HepG2 (cell line): ENCODE measurements at regions not wholly inside any gene's neighbourhood (a gene's known extent, or its start where the extent isn't known, plus 50 kb on each side); places are given as distances from the start of the nearest gene placed in this dataset.

Experiments used
- ATAC-seq: fragments of 200-7000 bp; cut with Tn5 transposase; 3 replicates; pipeline ENCODE4 v1.9.1; 2020; ENCODE audit warnings: mild to moderate bottlenecking, moderate library complexity
- BruUV-seq: library from RNA; stranded (reverse); fragments of 400-500 nt; replicated peaks from 2 replicates; lab custom pipeline; 2021; lab: Mats Ljungman, UMichigan
- CTCF ChIA-PET: fragments of 300-600 bp; formaldehyde crosslinking; extraction: SDS; loops from one replicate; lab custom pipeline; 2021; ENCODE audit warnings: low total read pairs, inconsistent platforms, low intra/inter-chr PET ratio; lab: Yijun Ruan, JAX
- POLR2A ChIA-PET: fragments of 350-600 bp; sonication (Branson Sonifier 250); formaldehyde crosslinking; loops from one replicate; lab custom pipeline; 2020; ENCODE audit warnings: antibody characterized with exemption, inconsistent platforms; lab: Yijun Ruan, JAX
- DNase-seq: peaks from one replicate; pipeline ENCODE4 v3.0.0-alpha.2; 2015; ENCODE audit warnings: low spot score
- FAIRE-seq: peaks from 3 replicates; lab custom pipeline; 2011; peaks lifted over from hg19 to GRCh38; lab: Jason Lieb, UNC
- H2AFZ ChIP-seq: one replicate; pipeline ENCODE4 v1.6.1; 2011; ENCODE audit warnings: low read length, inconsistent platforms
- H3K27ac ChIP-seq: fragments of 300-600 bp; 3 replicates; pipeline ENCODE4 v1.8.0; 2011; ENCODE audit warnings: mixed run types, mild to moderate bottlenecking, mixed read lengths, low read length, inconsistent platforms; ENCODE audit not compliant: insufficient read depth; ENCODE audit errors: extremely low read length
- H3K27me3 ChIP-seq, 2 experiments: fragments of 200-600 bp in 1 of 2; 2 replicates in 1 of 2; 3 replicates in 1 of 2; pipeline versions ENCODE4 v1.6.0 to v1.8.0; 2011; ENCODE audit warnings: low read length in 2 of 2, mild to moderate bottlenecking in 2 of 2, moderate library complexity in 2 of 2, inconsistent platforms in 1 of 2; ENCODE audit not compliant: insufficient read depth in 2 of 2, control insufficient read depth in 1 of 2
- H3K36me3 ChIP-seq, 2 experiments: fragments of 200-600 bp in 1 of 2; replicated peaks in 1 of 2; 2 replicates in 1 of 2; 3 replicates in 1 of 2; pipeline versions ENCODE4 v1.5.1 to v1.8.0; 2011; ENCODE audit warnings: low read length in 2 of 2, inconsistent platforms in 1 of 2; ENCODE audit not compliant: insufficient read depth in 2 of 2, control insufficient read depth in 1 of 2
- H3K4me1 ChIP-seq: 2 replicates; pipeline ENCODE4 v1.5.1; 2012; ENCODE audit warnings: low read length, inconsistent platforms; ENCODE audit not compliant: insufficient read depth
- H3K4me2 ChIP-seq: 2 replicates; pipeline ENCODE4 v1.6.0; 2011; ENCODE audit warnings: low read depth, low read length, inconsistent platforms
- H3K4me3 ChIP-seq, 3 experiments: fragments of 200-600 bp in 1 of 3; sonication (generic), shearing (Covaris generic) in 1 of 3; replicated peaks in 1 of 3; 2 replicates each; pipeline ENCODE4 v1.5.1; 2011 to 2016; ENCODE audit warnings: low read length in 3 of 3, inconsistent platforms in 2 of 3, low read depth in 2 of 3, mild to moderate bottlenecking in 2 of 3, control low read depth in 1 of 3, mixed read lengths in 1 of 3; ENCODE audit not compliant: insufficient read depth in 1 of 3
- H3K79me2 ChIP-seq: one replicate; pipeline ENCODE4 v1.6.1; 2011; ENCODE audit warnings: low read length, inconsistent platforms; ENCODE audit not compliant: insufficient read depth
- H3K9ac ChIP-seq: 2 replicates; pipeline ENCODE4 v1.6.0; 2011; ENCODE audit warnings: mild to moderate bottlenecking, low read depth, low read length, inconsistent platforms; ENCODE audit not compliant: insufficient read depth
- H3K9me3 ChIP-seq: 2 replicates; pipeline ENCODE4 v1.5.1; 2012; ENCODE audit warnings: mild to moderate bottlenecking, low read length
- H4K20me1 ChIP-seq: 2 replicates; pipeline ENCODE4 v1.6.0; 2011; ENCODE audit warnings: inconsistent platforms, mild to moderate bottlenecking, low read length, moderate library complexity; ENCODE audit not compliant: insufficient read depth
- CEBPB ChIP-seq: IDR thresholded peaks from 2 replicates; pipeline ENCODE4 v1.6.1; 2011; ENCODE audit warnings: low read depth, low read length, improper control_type of control experiment, borderline replicate concordance
- NFKBIZ ChIP-seq: IDR thresholded peaks from 2 replicates; pipeline ENCODE4 v1.6.1; 2018; ENCODE audit warnings: missing genetic modification reagents, missing compliant biosample characterization
- ZNF510 ChIP-seq: sonication (generic); formaldehyde crosslinking; IDR thresholded peaks from 2 replicates; pipeline ENCODE4 v1.4.0; 2020; ENCODE audit warnings: low read depth, mild to moderate bottlenecking, missing genetic modification reagents
- WGBS: methylation state at CpG from one replicate; pipeline ENCODE4 v1.1.6; 2017; ENCODE audit warnings: low lambda C conversion rate; 5-methylcytosine and 5-hydroxymethylcytosine counted together
- in situ Hi-C: cut with HindIII; loops from 2 replicates; pipeline ENCODE4 v1.10.0; 2017; ENCODE audit warnings: low pct_unique_long_range_greater_than_20kb; ENCODE audit not compliant: extremely low pct_ligation_motif_present
- intact Hi-C: fragments of 100-400 bp; cut with micrococcal nuclease; formaldehyde crosslinking; loops from one replicate; pipeline ENCODE4 v1.10.0; 2022; ENCODE audit not compliant: unreplicated experiment
- TF ChIP-seq, protein P1 (sequence below): sonication (generic); formaldehyde crosslinking; IDR thresholded peaks from 2 replicates; pipeline ENCODE4 v1.5.0; 2020; ENCODE audit warnings: mild to moderate bottlenecking, missing genetic modification reagents

DNA sequence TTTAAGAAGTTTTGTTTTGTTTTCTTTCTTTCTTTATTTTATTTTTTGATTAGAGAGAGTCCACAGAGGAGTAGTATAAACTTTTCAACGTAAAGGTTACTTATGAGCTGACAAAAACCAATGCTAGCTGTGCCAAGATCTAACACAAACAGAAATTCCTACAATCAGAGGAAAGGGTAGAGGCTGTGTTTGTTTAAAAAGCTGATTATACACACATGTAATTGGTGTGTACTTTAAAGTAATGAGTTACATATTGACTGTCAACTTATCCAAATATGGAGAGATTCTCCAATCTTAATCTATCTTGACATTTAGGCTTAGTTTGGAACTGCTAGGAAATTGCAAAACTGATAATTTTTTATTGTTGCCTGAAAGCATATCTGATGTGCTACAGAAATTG is 63.7 kb upstream of the FAM110C start (continued):
- no peak for TF ChIP-seq NFKBIZ (CRISPR knock-in tag)
- TF ChIP-seq ZNF510 (CRISPR knock-in tag) = no peak

DNA sequence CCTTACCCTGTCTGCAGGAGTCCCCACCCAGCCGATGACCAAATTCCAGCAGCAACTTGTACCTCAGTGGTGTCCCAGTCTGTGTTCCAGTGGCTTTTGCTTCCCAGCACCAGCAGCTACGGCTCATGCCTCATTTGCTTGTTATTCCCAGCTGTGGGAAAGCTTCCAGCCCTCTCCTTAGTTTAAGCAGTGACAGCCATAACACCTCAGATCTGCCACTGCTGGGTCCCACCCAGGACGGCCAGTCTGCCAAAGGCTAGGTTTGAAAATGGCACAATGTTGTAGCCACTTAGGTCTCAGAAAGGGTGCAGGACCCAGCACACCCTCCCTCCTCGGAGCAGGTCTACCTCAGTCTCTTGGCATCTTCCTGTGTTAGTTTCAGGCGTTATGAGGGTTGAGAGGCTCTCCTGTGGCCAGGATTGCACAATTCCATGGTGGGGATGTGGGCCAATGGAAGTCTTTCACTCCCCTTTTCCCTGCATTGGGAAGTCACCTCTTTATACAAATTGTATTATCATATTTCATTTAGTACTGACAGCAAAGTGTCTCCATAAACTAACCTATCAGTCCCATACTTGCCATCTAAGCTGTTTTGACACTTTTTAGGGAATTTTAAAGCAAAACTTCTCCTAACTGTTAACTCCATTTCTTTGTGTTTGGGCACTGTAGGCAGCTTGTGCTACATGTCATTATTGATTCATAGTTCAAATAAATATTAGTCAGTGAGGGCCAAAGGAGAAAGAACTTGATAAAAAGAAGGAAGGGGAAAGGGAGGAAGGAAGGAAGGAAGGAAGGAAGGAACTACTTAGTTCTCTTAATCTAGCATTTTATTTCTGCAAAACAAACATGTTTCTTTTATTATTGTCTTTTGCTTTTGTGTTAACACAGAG is 62.9 kb upstream of the FAM110C start:
- 2% methylated on average over 4 of the region's 5 CpGs for WGBS
- CTCF ChIA-PET = no interaction called here
- POLR2A ChIA-PET = no interaction called here

More for the DNA sequence above, 62.9 kb upstream of the FAM110C start:
- Histone ChIP-seq H3K27ac (no peak overlapping the region), H3K4me2 (no peak overlapping the region), H3K27me3 (peaks cover 0 to 2% of the 10 kb centered on the region in 2 experiments; a peak in 1 of 5 replicates), H2AFZ (no peak overlapping the region), H3K36me3 (no peaks in the 10 kb centered on the region), H3K79me2 (no peaks in the 10 kb centered on the region), H3K9me3 (peaks cover 16% of the 10 kb centered on the region), H3K4me1 (no peaks in the 10 kb centered on the region), H4K20me1 (no peaks in the 10 kb centered on the region), H3K9ac (no peak overlapping the region), H3K4me3 (no peak overlapping the region)
- intact Hi-C loops = no loop called here
- TF ChIP-seq, protein P1, sequence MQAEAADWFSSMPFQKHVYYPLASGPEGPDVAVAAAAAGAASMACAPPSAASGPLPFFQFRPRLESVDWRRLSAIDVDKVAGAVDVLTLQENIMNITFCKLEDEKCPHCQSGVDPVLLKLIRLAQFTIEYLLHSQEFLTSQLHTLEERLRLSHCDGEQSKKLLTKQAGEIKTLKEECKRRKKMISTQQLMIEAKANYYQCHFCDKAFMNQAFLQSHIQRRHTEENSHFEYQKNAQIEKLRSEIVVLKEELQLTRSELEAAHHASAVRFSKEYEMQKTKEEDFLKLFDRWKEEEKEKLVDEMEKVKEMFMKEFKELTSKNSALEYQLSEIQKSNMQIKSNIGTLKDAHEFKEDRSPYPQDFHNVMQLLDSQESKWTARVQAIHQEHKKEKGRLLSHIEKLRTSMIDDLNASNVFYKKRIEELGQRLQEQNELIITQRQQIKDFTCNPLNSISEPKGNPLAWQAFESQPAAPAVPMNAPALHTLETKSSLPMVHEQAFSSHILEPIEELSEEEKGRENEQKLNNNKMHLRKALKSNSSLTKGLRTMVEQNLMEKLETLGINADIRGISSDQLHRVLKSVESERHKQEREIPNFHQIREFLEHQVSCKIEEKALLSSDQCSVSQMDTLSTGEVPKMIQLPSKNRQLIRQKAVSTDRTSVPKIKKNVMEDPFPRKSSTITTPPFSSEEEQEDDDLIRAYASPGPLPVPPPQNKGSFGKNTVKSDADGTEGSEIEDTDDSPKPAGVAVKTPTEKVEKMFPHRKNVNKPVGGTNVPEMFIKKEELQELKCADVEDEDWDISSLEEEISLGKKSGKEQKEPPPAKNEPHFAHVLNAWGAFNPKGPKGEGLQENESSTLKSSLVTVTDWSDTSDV = no peak
- peak; percentile 74 for TF ChIP-seq CEBPB
- FAIRE-seq (no peak), DNase-seq (no peak), ATAC-seq (no peak)
- no TSS peak for BruUV-seq
- in situ Hi-C loops = no loop called here
